ENCODE measurements at regions not wholly inside any gene's neighbourhood (a gene's known extent, or its start where the extent isn't known, plus 50 kb on each side); places are given as distances from the start of the nearest gene placed in this dataset.

DNA sequence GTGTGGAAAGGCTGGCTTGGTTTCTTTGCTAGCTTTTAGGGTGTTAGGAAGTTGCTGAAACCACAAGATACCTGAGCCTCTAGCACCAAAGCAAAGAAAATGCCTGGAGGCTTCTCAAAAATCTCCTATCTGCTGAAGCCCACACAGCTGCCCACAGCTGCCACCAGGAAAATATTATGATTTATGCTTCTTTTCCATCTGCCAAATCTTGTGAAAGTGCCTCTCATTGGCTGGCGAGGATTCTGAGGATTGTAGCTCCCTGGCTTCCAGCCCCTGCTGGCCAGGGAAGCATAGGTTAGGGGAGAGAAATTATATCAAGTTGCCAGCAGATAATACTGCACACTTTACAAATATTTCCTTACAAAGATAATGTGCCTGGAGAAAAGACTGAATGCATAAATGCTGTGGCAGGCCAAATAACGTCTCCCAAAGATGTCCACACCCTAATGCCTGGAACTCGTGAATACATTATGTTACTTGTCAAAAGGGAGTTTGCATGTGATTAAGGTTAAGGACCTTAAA, 98.4 kb downstream of the MRPL14 start:
- DNase-seq (ENCODE audit: low read depth): no peak
- H3K4me3 ChIP-seq (ENCODE audit: control insufficient read depth, low read depth, low read length): no peak overlapping the region
- TF ChIP-seq CTCF (IDR thresholded peaks at IDR 0.05; ENCODE audit: control insufficient read depth, insufficient read depth, low read depth, low read length, missing control alignments): peak; percentile 34

- no peak for TF ChIP-seq CTCF (IDR thresholded peaks at IDR 0.05; ENCODE audit: control insufficient read depth, insufficient read depth, low read depth, low read length, missing control alignments)
- no peak for DNase-seq (ENCODE audit: low read depth)
- H3K4me3 ChIP-seq (ENCODE audit: control insufficient read depth, low read depth, low read length): no peak overlapping the region
These were observed 102.0 kb downstream of the MRPL14 start for GRCh38 chr6:44025226-44025625.

GRCh38 chr6:44024574-44025219, 102.6 kb downstream of the MRPL14 start:
- no peak overlapping the region for H3K4me3 ChIP-seq (ENCODE audit: control insufficient read depth, low read depth, low read length)
- TF ChIP-seq CTCF (IDR thresholded peaks at IDR 0.05; ENCODE audit: control insufficient read depth, insufficient read depth, low read depth, low read length, missing control alignments): no peak
- DNase-seq (ENCODE audit: low read depth): no peak

DNA sequence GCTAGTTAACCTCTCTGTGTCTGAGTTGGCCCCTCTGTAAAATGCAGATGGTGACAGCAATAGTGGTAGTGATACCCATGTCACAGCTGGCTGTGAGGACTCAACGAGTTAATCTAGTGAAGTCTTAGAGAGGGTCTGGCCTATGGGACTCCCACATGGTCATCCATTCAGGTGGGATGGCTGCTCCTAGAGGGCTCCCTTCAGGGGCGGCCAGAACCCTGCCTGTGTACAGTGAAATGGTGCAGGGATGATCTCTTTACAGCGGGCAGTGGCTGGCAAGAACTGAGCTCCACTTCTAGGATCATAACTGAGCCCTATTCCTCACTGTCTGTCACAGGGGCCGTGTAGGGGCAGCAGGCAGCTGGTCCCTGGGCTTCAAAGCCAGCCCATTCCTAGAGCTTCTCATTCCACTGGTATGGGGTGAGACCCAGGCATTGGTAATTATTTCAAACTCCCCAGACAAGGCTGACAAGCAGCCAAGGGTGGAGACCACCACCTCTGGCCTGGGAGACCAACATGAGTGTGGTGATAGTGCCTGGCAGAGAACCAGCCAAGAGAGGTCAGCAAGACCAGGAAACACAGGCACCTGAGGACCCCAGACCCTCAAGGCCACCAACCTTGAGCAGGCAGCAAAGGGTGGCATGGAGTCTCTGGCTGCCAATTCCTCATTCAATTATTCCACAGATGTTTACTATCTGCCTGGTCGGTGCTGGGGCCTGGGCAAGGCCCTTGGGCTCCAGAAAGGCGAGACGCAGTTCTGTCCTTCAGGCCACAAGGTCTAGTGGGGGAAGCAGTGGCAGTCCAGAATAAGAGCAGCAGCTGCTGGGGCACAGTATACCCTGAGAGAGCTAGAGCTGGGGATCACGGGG, 103.4 kb downstream of the MRPL14 start:
- DNase-seq (ENCODE audit: low read depth): no peak
- no peak for TF ChIP-seq CTCF (IDR thresholded peaks at IDR 0.05; ENCODE audit: control insufficient read depth, insufficient read depth, low read depth, low read length, missing control alignments)
- H3K4me3 ChIP-seq (ENCODE audit: control insufficient read depth, low read depth, low read length): no peak overlapping the region

- no peak overlapping the region for H3K4me3 ChIP-seq (ENCODE audit: control insufficient read depth, low read depth, low read length)
- no peak for TF ChIP-seq CTCF (IDR thresholded peaks at IDR 0.05; ENCODE audit: control insufficient read depth, insufficient read depth, low read depth, low read length, missing control alignments)
- DNase-seq (ENCODE audit: low read depth): no peak
These were observed 104.4 kb downstream of the MRPL14 start for GRCh38 chr6:44022671-44023352.

DNA sequence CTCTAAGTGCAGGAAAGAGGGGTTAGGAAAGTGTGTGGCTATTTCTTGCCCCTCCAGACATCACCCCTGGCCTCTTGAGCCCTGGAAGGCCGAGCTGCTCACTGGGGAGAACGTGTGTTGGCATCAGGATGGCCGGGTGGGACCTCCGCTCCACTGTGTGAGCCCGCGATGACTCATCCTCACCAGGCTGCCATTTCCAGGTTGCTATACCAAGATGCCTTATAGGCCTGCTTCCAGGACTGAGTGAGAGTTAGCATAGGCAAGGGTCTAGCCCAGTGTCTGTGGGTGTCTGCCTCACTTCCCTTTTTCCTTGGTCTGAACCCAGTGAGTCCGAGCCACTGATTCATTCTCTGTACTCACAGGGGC, 105.0 kb downstream of the MRPL14 start:
- no peak for DNase-seq (ENCODE audit: low read depth)
- no peak for TF ChIP-seq CTCF (IDR thresholded peaks at IDR 0.05; ENCODE audit: control insufficient read depth, insufficient read depth, low read depth, low read length, missing control alignments)
- H3K4me3 ChIP-seq (ENCODE audit: control insufficient read depth, low read depth, low read length): no peak overlapping the region
